Gastroesophageal sphincter (tissue), 3 donors: ENCODE measurements at regions not wholly inside any gene's neighbourhood (a gene's known extent, or its start where the extent isn't known, plus 50 kb on each side); places are given as distances from the start of the nearest gene placed in this dataset.

Experiments used
- CTCF ChIP-seq, 4 experiments: fragments of 200-600 bp in 2 of 4; fragments of 450-650 bp in 2 of 4; sonication (generic) in 1 of 4; IDR thresholded peaks; one replicate each; pipeline ENCODE4 v1.5.1; 2017 to 2019; ENCODE audit warnings: antibody characterized with exemption in 4 of 4, mild to moderate bottlenecking in 2 of 4, moderate library complexity in 2 of 4
- EP300 ChIP-seq: sonication (generic); formaldehyde crosslinking; IDR thresholded peaks from one replicate; pipeline ENCODE4 v1.6.1; 2017; ENCODE audit warnings: antibody characterized with exemption, mild to moderate bottlenecking
- POLR2A ChIP-seq, 2 donors: fragments of 450-650 bp; IDR thresholded peaks; one replicate each; pipeline ENCODE4 v1.6.1; 2017; ENCODE audit warnings: antibody characterized with exemption in 2 of 2, mild to moderate bottlenecking in 2 of 2, moderate library complexity in 1 of 2
- POLR2AphosphoS5 ChIP-seq: sonication (generic); formaldehyde crosslinking; IDR thresholded peaks from one replicate; pipeline ENCODE4 v1.6.1; 2017; ENCODE audit warnings: antibody characterized with exemption

GRCh38 chr15:29638011-29638410 is 184.3 kb downstream of the TJP1 start:
- no peak for TF ChIP-seq CTCF (IDR thresholded peaks at IDR 0.05)
- no peak for TF ChIP-seq POLR2AphosphoS5
- no peak for TF ChIP-seq POLR2A (IDR thresholded peaks at IDR 0.05)
- TF ChIP-seq EP300, result no peak
